ENCODE measurements at regions not wholly inside any gene's neighbourhood (a gene's known extent, or its start where the extent isn't known, plus 50 kb on each side); places are given as distances from the start of the nearest gene placed in this dataset.

DNA sequence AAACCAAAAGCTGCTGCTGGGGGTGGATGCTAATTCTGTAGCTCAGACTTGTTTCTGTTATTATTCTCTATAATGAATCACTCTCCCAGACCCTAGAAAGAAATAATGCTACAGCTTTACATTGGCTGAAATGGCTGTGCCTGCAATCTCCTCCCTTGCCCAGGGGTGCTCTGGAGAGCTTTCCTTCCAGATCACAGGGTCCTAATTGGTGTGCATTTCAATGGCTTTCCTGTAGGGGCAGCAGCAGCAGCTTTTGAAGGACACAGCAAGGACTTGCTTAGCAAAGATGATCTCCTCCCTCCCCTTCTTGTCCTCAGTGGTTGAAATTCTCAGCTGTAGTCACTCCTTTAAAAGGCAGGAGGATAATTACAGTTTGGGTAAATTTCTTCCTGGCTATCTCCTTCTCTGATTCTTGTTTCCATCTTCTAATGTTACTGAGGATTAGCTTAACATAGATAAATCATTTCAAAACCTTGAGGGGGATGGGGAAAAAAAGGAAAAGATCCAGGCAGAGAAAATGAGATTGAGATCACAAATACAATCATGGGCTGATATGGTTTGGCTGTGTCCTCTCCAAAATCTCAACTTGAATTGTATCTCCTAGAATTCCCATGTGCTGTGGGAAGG is 120.2 kb upstream of the CTTNBP2 start:
- TF ChIP-seq EZH2 (IDR thresholded peaks at IDR 0.05; ENCODE audit: low read length) = no peak
- TF ChIP-seq, protein P1, sequence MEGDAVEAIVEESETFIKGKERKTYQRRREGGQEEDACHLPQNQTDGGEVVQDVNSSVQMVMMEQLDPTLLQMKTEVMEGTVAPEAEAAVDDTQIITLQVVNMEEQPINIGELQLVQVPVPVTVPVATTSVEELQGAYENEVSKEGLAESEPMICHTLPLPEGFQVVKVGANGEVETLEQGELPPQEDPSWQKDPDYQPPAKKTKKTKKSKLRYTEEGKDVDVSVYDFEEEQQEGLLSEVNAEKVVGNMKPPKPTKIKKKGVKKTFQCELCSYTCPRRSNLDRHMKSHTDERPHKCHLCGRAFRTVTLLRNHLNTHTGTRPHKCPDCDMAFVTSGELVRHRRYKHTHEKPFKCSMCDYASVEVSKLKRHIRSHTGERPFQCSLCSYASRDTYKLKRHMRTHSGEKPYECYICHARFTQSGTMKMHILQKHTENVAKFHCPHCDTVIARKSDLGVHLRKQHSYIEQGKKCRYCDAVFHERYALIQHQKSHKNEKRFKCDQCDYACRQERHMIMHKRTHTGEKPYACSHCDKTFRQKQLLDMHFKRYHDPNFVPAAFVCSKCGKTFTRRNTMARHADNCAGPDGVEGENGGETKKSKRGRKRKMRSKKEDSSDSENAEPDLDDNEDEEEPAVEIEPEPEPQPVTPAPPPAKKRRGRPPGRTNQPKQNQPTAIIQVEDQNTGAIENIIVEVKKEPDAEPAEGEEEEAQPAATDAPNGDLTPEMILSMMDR (optimal IDR thresholded peaks at IDR 0.05 in 1 of 3, IDR thresholded peaks at IDR 0.05 in 1 of 3, conservative IDR thresholded peaks at IDR 0.05 in 1 of 3; ENCODE audit: extremely low read depth in 1 of 3, insufficient read depth in 2 of 3, low read length in 3 of 3) = peak; percentile 68 to 78 (median 69)

Data from keratinocyte (primary cell).